ENCODE measurements at regions not wholly inside any gene's neighbourhood (a gene's known extent, or its start where the extent isn't known, plus 50 kb on each side); places are given as distances from the start of the nearest gene placed in this dataset.

GRCh38 chr5:103646698-103647614 lies 84.4 kb upstream of the NUDT12 start:
- Mint-ChIP-seq H3K9me3 (peaks cover 0 to 2% (median 0%) of the 10 kb centered on the region in 9 donors), H3K36me3 (no peaks in the 10 kb centered on the region), H3K27ac (no peak overlapping the region), H3K27me3 (peaks cover 0 to 9% (median 2%) of the 10 kb centered on the region in 5 donors), H3K4me1 (no peaks in the 10 kb centered on the region), H3K4me3 (no peak overlapping the region)
- ATAC-seq (no peak), DNase-seq (no peak)
- POLR2A ChIA-PET = no interaction called here

- POLR2A ChIA-PET = no interaction called here
- H3K4me1 Mint-ChIP-seq = no peaks in the 10 kb centered on the region
- H3K36me3 Mint-ChIP-seq = no peaks in the 10 kb centered on the region
- no peak overlapping the region for H3K27ac Mint-ChIP-seq
- ATAC-seq (no peak), DNase-seq (no peak)
- peaks cover 0 to 9% (median 2%) of the 10 kb centered on the region in 5 donors for H3K27me3 Mint-ChIP-seq
- H3K9me3 Mint-ChIP-seq = peaks cover 0 to 2% (median 0%) of the 10 kb centered on the region in 9 donors
- no peak overlapping the region for H3K4me3 Mint-ChIP-seq
Observed at GRCh38 chr5:103645816-103646215, 83.2 kb upstream of the NUDT12 start.

- no peaks in the 10 kb centered on the region for H3K9me3 Mint-ChIP-seq
- POLR2A ChIA-PET = no interaction called here
- DNase-seq = no peak
- H3K27me3 Mint-ChIP-seq = peaks cover 0 to 1% (median 0%) of the 10 kb centered on the region in 5 donors
- peak overlapping the region in 1 of 10 donors; percentile 46 for H3K27ac Mint-ChIP-seq
- no peak overlapping the region for H3K4me3 Mint-ChIP-seq
- no peak for ATAC-seq
- H3K4me1 Mint-ChIP-seq = no peaks in the 10 kb centered on the region
- no peaks in the 10 kb centered on the region for H3K36me3 Mint-ChIP-seq
Observed at GRCh38 chr5:103638979-103639378, 76.4 kb upstream of the NUDT12 start.

GRCh38 chr5:103624675-103625074 lies 62.1 kb upstream of the NUDT12 start:
- no peaks in the 10 kb centered on the region for H3K36me3 Mint-ChIP-seq
- H3K4me1 Mint-ChIP-seq = no peaks in the 10 kb centered on the region
- no peak for ATAC-seq
- H3K4me3 Mint-ChIP-seq = no peak overlapping the region
- DNase-seq = no peak
- POLR2A ChIA-PET = no interaction called here
- peaks cover 0 to 5% (median 0%) of the 10 kb centered on the region in 9 donors for H3K9me3 Mint-ChIP-seq
- peaks cover 0 to 4% (median 0%) of the 10 kb centered on the region in 5 donors for H3K27me3 Mint-ChIP-seq
- H3K27ac Mint-ChIP-seq = no peak overlapping the region

GRCh38 chr5:103624035-103624480 lies 61.5 kb upstream of the NUDT12 start:
- H3K4me1 Mint-ChIP-seq = no peaks in the 10 kb centered on the region
- POLR2A ChIA-PET = no interaction called here
- H3K4me3 Mint-ChIP-seq = no peak overlapping the region

GRCh38 chr5:103623425-103623824 lies 60.8 kb upstream of the NUDT12 start:
- peaks cover 0 to 4% (median 0%) of the 10 kb centered on the region in 5 donors for H3K27me3 Mint-ChIP-seq

More at GRCh38 chr5:103624035-103624480, 61.5 kb upstream of the NUDT12 start:
- H3K9me3 Mint-ChIP-seq = peaks cover 0 to 5% (median 0%) of the 10 kb centered on the region in 9 donors
- no peaks in the 10 kb centered on the region for H3K36me3 Mint-ChIP-seq
- ATAC-seq (no peak), DNase-seq (no peak)
- peaks cover 0 to 4% (median 0%) of the 10 kb centered on the region in 5 donors for H3K27me3 Mint-ChIP-seq
- no peak overlapping the region for H3K27ac Mint-ChIP-seq

GRCh38 chr5:103621548-103621930 lies 59.0 kb upstream of the NUDT12 start:
- peaks cover 0 to 4% (median 0%) of the 10 kb centered on the region in 5 donors for H3K27me3 Mint-ChIP-seq
- no peak overlapping the region for H3K4me3 Mint-ChIP-seq
- no peaks in the 10 kb centered on the region for H3K4me1 Mint-ChIP-seq
- H3K9me3 Mint-ChIP-seq = peaks cover 0 to 5% (median 0%) of the 10 kb centered on the region in 9 donors
- H3K36me3 Mint-ChIP-seq = no peaks in the 10 kb centered on the region
- DNase-seq (no peak), ATAC-seq (no peak)
- H3K27ac Mint-ChIP-seq = no peak overlapping the region
- POLR2A ChIA-PET = no interaction called here

More at GRCh38 chr5:103623425-103623824, 60.8 kb upstream of the NUDT12 start:
- Mint-ChIP-seq H3K4me3 (no peak overlapping the region), H3K27ac (no peak overlapping the region), H3K36me3 (no peaks in the 10 kb centered on the region), H3K9me3 (peaks cover 0 to 5% (median 0%) of the 10 kb centered on the region in 9 donors), H3K4me1 (no peaks in the 10 kb centered on the region)
- POLR2A ChIA-PET = no interaction called here
- DNase-seq (no peak), ATAC-seq (no peak)

GRCh38 chr5:103620851-103621547 lies 58.4 kb upstream of the NUDT12 start:
- no peak for ATAC-seq
- Mint-ChIP-seq H3K36me3 (no peaks in the 10 kb centered on the region), H3K27me3 (peaks cover 0 to 4% (median 0%) of the 10 kb centered on the region in 5 donors), H3K27ac (no peak overlapping the region), H3K9me3 (peaks cover 0 to 5% (median 0%) of the 10 kb centered on the region in 9 donors), H3K4me3 (no peak overlapping the region), H3K4me1 (no peaks in the 10 kb centered on the region)
- no peak for DNase-seq
- POLR2A ChIA-PET = no interaction called here

- Mint-ChIP-seq H3K27me3 (no peaks in the 10 kb centered on the region), H3K4me1 (no peaks in the 10 kb centered on the region), H3K27ac (no peak overlapping the region), H3K9me3 (no peaks in the 10 kb centered on the region), H3K4me3 (no peak overlapping the region), H3K36me3 (no peaks in the 10 kb centered on the region)
- ATAC-seq = no peak
- POLR2A ChIA-PET = no interaction called here
- no peak for DNase-seq
Observed at GRCh38 chr5:103617913-103618312, 55.3 kb upstream of the NUDT12 start.

GRCh38 chr5:103617090-103617489 lies 54.5 kb upstream of the NUDT12 start:
- Mint-ChIP-seq H3K4me3 (no peak overlapping the region), H3K9me3 (no peaks in the 10 kb centered on the region), H3K27ac (no peak overlapping the region), H3K27me3 (no peaks in the 10 kb centered on the region), H3K36me3 (no peaks in the 10 kb centered on the region), H3K4me1 (no peaks in the 10 kb centered on the region)
- ATAC-seq (no peak), DNase-seq (no peak)
- POLR2A ChIA-PET = no interaction called here

GRCh38 chr5:103612545-103612944 lies 50.0 kb upstream of the NUDT12 start:
- POLR2A ChIA-PET = no interaction called here
- Mint-ChIP-seq H3K4me1 (no peaks in the 10 kb centered on the region), H3K9me3 (no peaks in the 10 kb centered on the region), H3K4me3 (no peak overlapping the region), H3K27me3 (peaks cover 0 to 7% (median 3%) of the 10 kb centered on the region in 5 donors), H3K27ac (no peak overlapping the region), H3K36me3 (no peaks in the 10 kb centered on the region)
- ATAC-seq = no peak
- DNase-seq = no peak

Measured in naive thymus-derived CD8-positive, alpha-beta T cell (primary cell).